GM12878 (cell line): ENCODE measurements at regions not wholly inside any gene's neighbourhood (a gene's known extent, or its start where the extent isn't known, plus 50 kb on each side); places are given as distances from the start of the nearest gene placed in this dataset.

ENCODE experiments used
- ASH2L ChIP-seq: fragments of 300-600, 200-600 bp; sonication (generic); IDR thresholded peaks from 2 replicates; pipeline ENCODE4 v1.6.1; 2017; ENCODE audit warnings: low read depth, mild to moderate bottlenecking, borderline replicate concordance
- ATF3 ChIP-seq: IDR thresholded peaks from 2 replicates; pipeline ENCODE4 v1.6.1; 2011; ENCODE audit warnings: low read depth, mild to moderate bottlenecking, low read length, moderate library complexity, borderline replicate concordance; ENCODE audit errors: extremely low read depth
- ATF7 ChIP-seq: fragments of 450-650 bp; IDR thresholded peaks from 2 replicates; pipeline ENCODE4 v1.6.1; 2016; ENCODE audit warnings: low read depth, mild to moderate bottlenecking
- CBFB ChIP-seq: IDR thresholded peaks from 2 replicates; pipeline ENCODE4 v1.6.1; 2016; ENCODE audit warnings: antibody characterized with exemption, low read depth
- DPF2 ChIP-seq: fragments of 450-650 bp; IDR thresholded peaks from 2 replicates; pipeline ENCODE4 v1.6.1; 2017; ENCODE audit warnings: mild to moderate bottlenecking
- E2F8 ChIP-seq: fragments of 450-650 bp; IDR thresholded peaks from 2 replicates; pipeline ENCODE4 v1.6.1; 2018; ENCODE audit warnings: mild to moderate bottlenecking, low read depth, moderate library complexity; ENCODE audit not compliant: partially characterized antibody
- GABPA ChIP-seq: IDR thresholded peaks from 2 replicates; pipeline ENCODE4 v1.6.1; 2014; ENCODE audit warnings: antibody characterized with exemption, low read depth, mild to moderate bottlenecking, inconsistent platforms
- HDAC2 ChIP-seq: fragments of 200-600 bp; sonication (generic); IDR thresholded peaks from 2 replicates; pipeline ENCODE4 v1.6.1; 2017
- HDGF ChIP-seq: fragments of 450-650 bp; IDR thresholded peaks from 2 replicates; pipeline ENCODE4 v1.6.1; 2016; ENCODE audit warnings: antibody characterized with exemption
- IKZF1 ChIP-seq: fragments of 450-650 bp; conservative IDR thresholded peaks from 2 replicates; pipeline ENCODE4 v1.6.1; 2017; ENCODE audit warnings: antibody characterized with exemption, mild to moderate bottlenecking
- IKZF2 ChIP-seq, 2 experiments: fragments of 450-650 bp; IDR thresholded peaks; 2 replicates each; pipeline ENCODE4 v1.6.1; 2017; ENCODE audit warnings: mild to moderate bottlenecking in 2 of 2, moderate library complexity in 2 of 2
- JUNB ChIP-seq: IDR thresholded peaks from 2 replicates; pipeline ENCODE4 v1.6.1; 2016; ENCODE audit warnings: antibody characterized with exemption, mild to moderate bottlenecking
- JUND ChIP-seq: IDR thresholded peaks from 2 replicates; pipeline ENCODE4 v1.6.1; 2012; ENCODE audit warnings: low read depth, mild to moderate bottlenecking, low read length, improper control_type of control experiment, moderate library complexity
- MYB ChIP-seq: fragments of 150-350 bp; IDR thresholded peaks from 2 replicates; pipeline ENCODE4 v1.6.1; 2014; ENCODE audit warnings: mild to moderate bottlenecking, low read depth, low read length, borderline replicate concordance
- NFIC ChIP-seq: IDR thresholded peaks from 2 replicates; pipeline ENCODE4 v1.6.1; 2012; ENCODE audit warnings: low read depth, mild to moderate bottlenecking, inconsistent platforms, low read length, moderate library complexity
- PML ChIP-seq: IDR thresholded peaks from 2 replicates; pipeline ENCODE4 v1.6.1; 2012; ENCODE audit warnings: low read length, inconsistent platforms
- POLR2A ChIP-seq: IDR thresholded peaks from 2 replicates; pipeline ENCODE4 v1.6.1; 2011; ENCODE audit warnings: low read depth, mild to moderate bottlenecking, low read length
- POU2F2 ChIP-seq: IDR thresholded peaks from 3 replicates; pipeline ENCODE4 v1.6.1; 2011; ENCODE audit warnings: low read depth, mild to moderate bottlenecking, low read length, borderline replicate concordance
- SIN3A ChIP-seq: IDR thresholded peaks from 2 replicates; pipeline ENCODE4 v1.6.1; 2012; ENCODE audit warnings: low read depth, low read length, improper control_type of control experiment
- SMAD5 ChIP-seq: IDR thresholded peaks from 2 replicates; pipeline ENCODE4 v1.6.1; 2016; ENCODE audit warnings: antibody characterized with exemption, low read depth
- SRF ChIP-seq, 2 experiments: IDR thresholded peaks; 2 replicates each; pipeline ENCODE4 v1.6.1; 2011; ENCODE audit warnings: low read depth in 2 of 2, low read length in 2 of 2, mild to moderate bottlenecking in 1 of 2, moderate library complexity in 1 of 2
- TCF12 ChIP-seq: IDR thresholded peaks from 2 replicates; pipeline ENCODE4 v1.6.1; 2011; ENCODE audit warnings: low read depth, mild to moderate bottlenecking, low read length
- WRNIP1 ChIP-seq: IDR thresholded peaks from 2 replicates; pipeline ENCODE4 v1.6.1; 2011; ENCODE audit warnings: low read depth, low read length, improper control_type of control experiment, borderline replicate concordance
- ZBED1 ChIP-seq: IDR thresholded peaks from 2 replicates; pipeline ENCODE4 v1.6.1; 2016; ENCODE audit warnings: borderline replicate concordance
- ZBTB11 ChIP-seq: fragments of 450-650 bp; formaldehyde crosslinking; IDR thresholded peaks from 2 replicates; pipeline ENCODE4 v1.5.0; 2022; ENCODE audit warnings: mild to moderate bottlenecking, missing genetic modification characterization
- ZZZ3 ChIP-seq: IDR thresholded peaks from 2 replicates; pipeline ENCODE4 v1.6.1; 2011; ENCODE audit warnings: low read depth; ENCODE audit not compliant: control insufficient read depth, insufficient read length
- TF ChIP-seq, protein P1 (sequence below): fragments of 450-650 bp; IDR thresholded peaks from 2 replicates; pipeline ENCODE4 v1.6.1; 2014; ENCODE audit warnings: mild to moderate bottlenecking

DNA sequence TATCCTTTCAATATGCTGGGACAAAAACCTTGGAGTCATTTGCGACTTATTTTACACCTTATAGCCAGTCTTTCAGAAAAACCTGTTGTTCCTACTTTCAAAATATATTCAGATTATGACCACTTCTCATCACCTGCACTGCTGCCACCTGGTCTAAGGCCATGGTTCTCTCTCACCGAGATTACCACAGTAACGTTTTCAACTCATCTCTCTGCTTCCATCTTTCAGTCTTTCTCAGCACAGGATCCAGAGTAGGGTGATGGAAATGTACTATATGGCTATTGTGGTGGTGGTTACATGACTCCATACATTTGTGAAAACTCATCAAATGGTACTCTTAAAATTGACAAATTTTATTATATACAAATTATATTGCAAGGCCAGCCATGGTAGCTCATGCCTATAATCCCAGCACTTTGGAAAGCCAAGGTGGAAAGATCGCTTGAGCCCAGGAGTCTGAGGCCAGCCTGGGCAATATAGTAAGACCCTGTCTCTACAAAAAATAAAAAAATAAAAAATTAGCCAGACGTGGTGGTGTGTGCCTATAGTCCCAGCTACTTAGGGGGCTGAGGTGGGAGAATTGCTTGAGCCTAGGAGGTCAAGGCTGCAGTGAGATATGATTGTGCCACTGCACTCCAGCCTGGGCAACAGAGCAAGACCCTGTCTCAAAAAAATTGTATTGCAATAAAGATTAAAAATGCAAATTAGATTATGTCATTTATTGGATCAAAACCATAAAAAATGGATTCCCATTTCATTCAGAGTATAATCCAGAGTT is 120.9 kb upstream of the PPP2R5A start (continued):
- TF ChIP-seq, protein P1, sequence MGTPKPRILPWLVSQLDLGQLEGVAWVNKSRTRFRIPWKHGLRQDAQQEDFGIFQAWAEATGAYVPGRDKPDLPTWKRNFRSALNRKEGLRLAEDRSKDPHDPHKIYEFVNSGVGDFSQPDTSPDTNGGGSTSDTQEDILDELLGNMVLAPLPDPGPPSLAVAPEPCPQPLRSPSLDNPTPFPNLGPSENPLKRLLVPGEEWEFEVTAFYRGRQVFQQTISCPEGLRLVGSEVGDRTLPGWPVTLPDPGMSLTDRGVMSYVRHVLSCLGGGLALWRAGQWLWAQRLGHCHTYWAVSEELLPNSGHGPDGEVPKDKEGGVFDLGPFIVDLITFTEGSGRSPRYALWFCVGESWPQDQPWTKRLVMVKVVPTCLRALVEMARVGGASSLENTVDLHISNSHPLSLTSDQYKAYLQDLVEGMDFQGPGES: no peak
- no peak for TF ChIP-seq E2F8
- TF ChIP-seq POLR2A: no peak
- TF ChIP-seq DPF2: no peak
- no peak for TF ChIP-seq ATF3
- no peak for TF ChIP-seq JUND
- no peak for TF ChIP-seq IKZF2 (IDR thresholded peaks at IDR 0.05)
- no peak for TF ChIP-seq HDAC2
- no peak for TF ChIP-seq POU2F2
- no peak; the same call in 1 of the 2 replicates for TF ChIP-seq CBFB
- no peak for TF ChIP-seq ZBED1
- TF ChIP-seq PML: no peak
- no peak for TF ChIP-seq SMAD5
- no peak for TF ChIP-seq WRNIP1
- no peak for TF ChIP-seq ZBTB11 (CRISPR knock-in tag)
- no peak for TF ChIP-seq MYB
- peak; percentile 54 for TF ChIP-seq JUNB
- no peak for TF ChIP-seq SIN3A
- 0 out of 2 replicates have a peak, but pooled peaks have one; percentile 50 for TF ChIP-seq TCF12
- no peak for TF ChIP-seq HDGF
- TF ChIP-seq NFIC: peak; percentile 47; the same call in 1 of the 2 replicates
- no peak for TF ChIP-seq ASH2L
- no peak for TF ChIP-seq ZZZ3
- TF ChIP-seq GABPA: no peak
- TF ChIP-seq SRF (IDR thresholded peaks at IDR 0.05; ENCODE audit: low read depth in 2 of 2, low read length in 2 of 2): no peak
- TF ChIP-seq IKZF1: no peak
- no peak for TF ChIP-seq ATF7
